SK-N-SH treated with all-trans-retinoic acid at 6 μM for 48 hours (cell line): ENCODE measurements at regions not wholly inside any gene's neighbourhood (a gene's known extent, or its start where the extent isn't known, plus 50 kb on each side); places are given as distances from the start of the nearest gene placed in this dataset.

Experiments used
- ATAC-seq: fragments of 200-7000 bp; cut with Tn5 transposase; 3 replicates; pipeline ENCODE4 v1.9.1; 2020; ENCODE audit warnings: mild to moderate bottlenecking, moderate library complexity
- ARNTL ChIP-seq: fragments of 450-650 bp; formaldehyde crosslinking; IDR thresholded peaks from 2 replicates; pipeline ENCODE4 v1.5.0; 2020; ENCODE audit warnings: low read depth, mild to moderate bottlenecking, moderate library complexity, borderline replicate concordance
- BACH2 ChIP-seq: fragments of 250-450 bp; sonication (Bioruptor Pico); IDR thresholded peaks from 2 replicates; pipeline ENCODE4 v1.9.0; 2021; ENCODE audit warnings: mild to moderate bottlenecking, borderline replicate concordance
- CSDC2 ChIP-seq: fragments of 250-450 bp; sonication (Bioruptor Pico); IDR thresholded peaks from 2 replicates; pipeline ENCODE4 v1.5.0; 2020; ENCODE audit warnings: mild to moderate bottlenecking, moderate library complexity
- ESRRG ChIP-seq: fragments of 250-450 bp; sonication (Bioruptor Pico); IDR thresholded peaks from 2 replicates; pipeline ENCODE4 v1.6.1; 2021; ENCODE audit warnings: mild to moderate bottlenecking
- GLIS3 ChIP-seq: fragments of 250-450 bp; sonication (Bioruptor Pico); IDR thresholded peaks from 2 replicates; pipeline ENCODE4 v1.5.0; 2020; ENCODE audit warnings: mild to moderate bottlenecking, moderate library complexity
- ISL1 ChIP-seq: fragments of 250-450 bp; sonication (Bioruptor Pico); IDR thresholded peaks from 2 replicates; pipeline ENCODE4 v2.1.2; 2022; ENCODE audit warnings: mild to moderate bottlenecking, moderate library complexity
- OSR1 ChIP-seq: fragments of 250-450 bp; sonication (Bioruptor Pico); IDR thresholded peaks from 2 replicates; pipeline ENCODE4 v1.8.0; 2022; ENCODE audit warnings: moderate library complexity, mild to moderate bottlenecking, inconsistent platforms
- PPARA ChIP-seq: fragments of 250-450 bp; sonication (Bioruptor Pico); IDR thresholded peaks from 2 replicates; pipeline ENCODE4 v1.5.0; 2020; ENCODE audit warnings: mild to moderate bottlenecking, borderline replicate concordance
- RARB ChIP-seq: fragments of 250-450 bp; sonication (Bioruptor Pico); IDR thresholded peaks from 2 replicates; pipeline ENCODE4 v1.8.0; 2021; ENCODE audit warnings: mild to moderate bottlenecking, moderate library complexity
- SNAI2 ChIP-seq: fragments of 250-450 bp; sonication (Bioruptor Pico); IDR thresholded peaks from 2 replicates; pipeline ENCODE4 v1.5.0; 2020; ENCODE audit warnings: mild to moderate bottlenecking, moderate library complexity
- TCF4 ChIP-seq: fragments of 250-450 bp; sonication (Bioruptor Pico); IDR thresholded peaks from 2 replicates; pipeline ENCODE4 v1.8.0; 2021; ENCODE audit warnings: mild to moderate bottlenecking, moderate library complexity, borderline replicate concordance
- TOX ChIP-seq: fragments of 250-450 bp; sonication (Bioruptor Pico); IDR thresholded peaks from 2 replicates; pipeline ENCODE4 v1.8.0; 2021; ENCODE audit warnings: mild to moderate bottlenecking, moderate library complexity, borderline replicate concordance
- ZC3H10 ChIP-seq: fragments of 250-450 bp; sonication (Bioruptor Pico); IDR thresholded peaks from 2 replicates; pipeline ENCODE4 v1.5.1; 2021; ENCODE audit warnings: mild to moderate bottlenecking, moderate library complexity
- ZFP3 ChIP-seq: fragments of 250-450 bp; sonication (Bioruptor Pico); IDR thresholded peaks from 2 replicates; pipeline ENCODE4 v1.5.0; 2020; ENCODE audit warnings: mild to moderate bottlenecking, moderate library complexity
- ZFP30 ChIP-seq: fragments of 450-650 bp; formaldehyde crosslinking; IDR thresholded peaks from 2 replicates; pipeline ENCODE4 v1.5.0; 2022; ENCODE audit warnings: mild to moderate bottlenecking, moderate library complexity
- ZNF565 ChIP-seq: fragments of 450-650 bp; formaldehyde crosslinking; conservative IDR thresholded peaks from 2 replicates; pipeline ENCODE4 v1.5.0; 2020; ENCODE audit warnings: low read depth, mild to moderate bottlenecking, moderate library complexity
- ZNF70 ChIP-seq: fragments of 450-650 bp; formaldehyde crosslinking; IDR thresholded peaks from 2 replicates; pipeline ENCODE4 v1.5.0; 2020; ENCODE audit warnings: mild to moderate bottlenecking, moderate library complexity
- TF ChIP-seq, protein P1 (sequence below): fragments of 250-450 bp; sonication (Bioruptor Pico); IDR thresholded peaks from 2 replicates; pipeline ENCODE4 v1.5.0; 2020; ENCODE audit warnings: mild to moderate bottlenecking, moderate library complexity
- TF ChIP-seq, protein P2 (sequence below): fragments of 250-450 bp; sonication (Bioruptor Pico); IDR thresholded peaks from 2 replicates; pipeline ENCODE4 v1.5.1; 2020; ENCODE audit warnings: low read depth, mild to moderate bottlenecking, moderate library complexity
- TF ChIP-seq, protein P3 (sequence below): fragments of 250-450 bp; sonication (Bioruptor Pico); IDR thresholded peaks from 2 replicates; pipeline ENCODE4 v1.8.0; 2020; ENCODE audit warnings: mild to moderate bottlenecking, moderate library complexity, borderline replicate concordance
- TF ChIP-seq, protein P4 (sequence below): fragments of 250-450 bp; sonication (Bioruptor Pico); IDR thresholded peaks from 2 replicates; pipeline ENCODE4 v1.5.1; 2021; ENCODE audit warnings: mild to moderate bottlenecking, moderate library complexity

DNA sequence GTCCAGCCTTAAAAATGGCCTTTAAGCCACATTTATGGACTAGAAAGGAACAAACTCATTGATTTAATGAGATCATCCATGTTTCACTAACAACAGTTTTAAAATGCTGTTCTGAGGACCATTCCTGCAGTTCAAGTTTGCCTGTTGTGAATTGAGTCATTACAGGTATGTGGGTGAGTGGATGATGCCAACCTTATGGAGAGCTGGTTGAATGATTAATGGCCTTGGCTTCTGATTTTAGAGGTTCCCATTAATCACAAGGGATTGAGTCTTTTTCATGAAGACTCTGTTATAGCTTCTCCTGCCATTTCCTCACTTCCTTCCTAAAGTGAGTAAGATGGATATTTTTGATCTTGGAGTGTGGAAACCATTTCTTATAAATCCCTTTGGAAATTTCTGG is 459.8 kb upstream of the SLC14A2 start (continued):
- TF ChIP-seq, protein P1, sequence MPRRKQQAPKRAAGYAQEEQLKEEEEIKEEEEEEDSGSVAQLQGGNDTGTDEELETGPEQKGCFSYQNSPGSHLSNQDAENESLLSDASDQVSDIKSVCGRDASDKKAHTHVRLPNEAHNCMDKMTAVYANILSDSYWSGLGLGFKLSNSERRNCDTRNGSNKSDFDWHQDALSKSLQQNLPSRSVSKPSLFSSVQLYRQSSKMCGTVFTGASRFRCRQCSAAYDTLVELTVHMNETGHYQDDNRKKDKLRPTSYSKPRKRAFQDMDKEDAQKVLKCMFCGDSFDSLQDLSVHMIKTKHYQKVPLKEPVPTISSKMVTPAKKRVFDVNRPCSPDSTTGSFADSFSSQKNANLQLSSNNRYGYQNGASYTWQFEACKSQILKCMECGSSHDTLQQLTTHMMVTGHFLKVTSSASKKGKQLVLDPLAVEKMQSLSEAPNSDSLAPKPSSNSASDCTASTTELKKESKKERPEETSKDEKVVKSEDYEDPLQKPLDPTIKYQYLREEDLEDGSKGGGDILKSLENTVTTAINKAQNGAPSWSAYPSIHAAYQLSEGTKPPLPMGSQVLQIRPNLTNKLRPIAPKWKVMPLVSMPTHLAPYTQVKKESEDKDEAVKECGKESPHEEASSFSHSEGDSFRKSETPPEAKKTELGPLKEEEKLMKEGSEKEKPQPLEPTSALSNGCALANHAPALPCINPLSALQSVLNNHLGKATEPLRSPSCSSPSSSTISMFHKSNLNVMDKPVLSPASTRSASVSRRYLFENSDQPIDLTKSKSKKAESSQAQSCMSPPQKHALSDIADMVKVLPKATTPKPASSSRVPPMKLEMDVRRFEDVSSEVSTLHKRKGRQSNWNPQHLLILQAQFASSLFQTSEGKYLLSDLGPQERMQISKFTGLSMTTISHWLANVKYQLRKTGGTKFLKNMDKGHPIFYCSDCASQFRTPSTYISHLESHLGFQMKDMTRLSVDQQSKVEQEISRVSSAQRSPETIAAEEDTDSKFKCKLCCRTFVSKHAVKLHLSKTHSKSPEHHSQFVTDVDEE (CRISPR knock-in tag), result no peak
- TF ChIP-seq RARB (CRISPR knock-in tag) (no peak), TOX (no peak), GLIS3 (no peak)
- TF ChIP-seq, all 23 proteins: peak for 0

DNA sequence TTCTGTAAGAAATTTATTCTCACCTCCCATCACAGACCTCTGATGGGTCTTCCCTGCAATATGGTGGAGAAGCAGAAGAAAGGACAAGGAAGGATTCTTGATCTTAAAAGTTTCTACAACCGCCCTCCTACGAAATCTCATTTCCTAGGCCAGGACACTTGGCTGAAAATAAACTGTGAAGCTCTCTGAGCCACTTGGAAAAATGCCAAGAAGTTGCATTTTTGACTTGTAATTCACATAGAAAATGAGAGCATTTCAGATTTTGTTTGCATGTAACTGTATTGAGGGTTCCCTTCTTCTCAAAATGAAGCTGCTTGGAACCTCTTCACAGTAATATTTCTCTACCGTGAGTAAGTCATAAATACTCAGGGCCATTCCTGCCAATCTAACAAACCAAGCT is 458.3 kb upstream of the SLC14A2 start:
- no peak for TF ChIP-seq ZC3H10 (CRISPR knock-in tag)
- no peak for TF ChIP-seq ZFP30 (CRISPR knock-in tag)
- no peak for TF ChIP-seq OSR1 (CRISPR knock-in tag)
- no peak for TF ChIP-seq RARB (CRISPR knock-in tag)
- TF ChIP-seq, protein P2, sequence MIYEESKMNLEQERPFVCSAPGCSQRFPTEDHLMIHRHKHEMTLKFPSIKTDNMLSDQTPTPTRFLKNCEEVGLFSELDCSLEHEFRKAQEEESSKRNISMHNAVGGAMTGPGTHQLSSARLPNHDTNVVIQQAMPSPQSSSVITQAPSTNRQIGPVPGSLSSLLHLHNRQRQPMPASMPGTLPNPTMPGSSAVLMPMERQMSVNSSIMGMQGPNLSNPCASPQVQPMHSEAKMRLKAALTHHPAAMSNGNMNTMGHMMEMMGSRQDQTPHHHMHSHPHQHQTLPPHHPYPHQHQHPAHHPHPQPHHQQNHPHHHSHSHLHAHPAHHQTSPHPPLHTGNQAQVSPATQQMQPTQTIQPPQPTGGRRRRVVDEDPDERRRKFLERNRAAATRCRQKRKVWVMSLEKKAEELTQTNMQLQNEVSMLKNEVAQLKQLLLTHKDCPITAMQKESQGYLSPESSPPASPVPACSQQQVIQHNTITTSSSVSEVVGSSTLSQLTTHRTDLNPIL, result no peak
- TF ChIP-seq, protein P1 (CRISPR knock-in tag), result no peak
- no peak for TF ChIP-seq ISL1 (CRISPR knock-in tag)
- TF ChIP-seq ARNTL, result no peak
- TF ChIP-seq BACH2 (CRISPR knock-in tag), result no peak
- no peak for TF ChIP-seq TCF4 (CRISPR knock-in tag)
- TF ChIP-seq SNAI2 (CRISPR knock-in tag), result no peak
- TF ChIP-seq PPARA (CRISPR knock-in tag), result no peak
- TF ChIP-seq ESRRG (CRISPR knock-in tag), result no peak
- no peak for TF ChIP-seq ZNF70 (CRISPR knock-in tag)
- TF ChIP-seq, protein P3, sequence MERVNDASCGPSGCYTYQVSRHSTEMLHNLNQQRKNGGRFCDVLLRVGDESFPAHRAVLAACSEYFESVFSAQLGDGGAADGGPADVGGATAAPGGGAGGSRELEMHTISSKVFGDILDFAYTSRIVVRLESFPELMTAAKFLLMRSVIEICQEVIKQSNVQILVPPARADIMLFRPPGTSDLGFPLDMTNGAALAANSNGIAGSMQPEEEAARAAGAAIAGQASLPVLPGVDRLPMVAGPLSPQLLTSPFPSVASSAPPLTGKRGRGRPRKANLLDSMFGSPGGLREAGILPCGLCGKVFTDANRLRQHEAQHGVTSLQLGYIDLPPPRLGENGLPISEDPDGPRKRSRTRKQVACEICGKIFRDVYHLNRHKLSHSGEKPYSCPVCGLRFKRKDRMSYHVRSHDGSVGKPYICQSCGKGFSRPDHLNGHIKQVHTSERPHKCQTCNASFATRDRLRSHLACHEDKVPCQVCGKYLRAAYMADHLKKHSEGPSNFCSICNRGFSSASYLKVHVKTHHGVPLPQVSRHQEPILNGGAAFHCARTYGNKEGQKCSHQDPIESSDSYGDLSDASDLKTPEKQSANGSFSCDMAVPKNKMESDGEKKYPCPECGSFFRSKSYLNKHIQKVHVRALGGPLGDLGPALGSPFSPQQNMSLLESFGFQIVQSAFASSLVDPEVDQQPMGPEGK (CRISPR knock-in tag), result no peak
- no peak for ATAC-seq

DNA sequence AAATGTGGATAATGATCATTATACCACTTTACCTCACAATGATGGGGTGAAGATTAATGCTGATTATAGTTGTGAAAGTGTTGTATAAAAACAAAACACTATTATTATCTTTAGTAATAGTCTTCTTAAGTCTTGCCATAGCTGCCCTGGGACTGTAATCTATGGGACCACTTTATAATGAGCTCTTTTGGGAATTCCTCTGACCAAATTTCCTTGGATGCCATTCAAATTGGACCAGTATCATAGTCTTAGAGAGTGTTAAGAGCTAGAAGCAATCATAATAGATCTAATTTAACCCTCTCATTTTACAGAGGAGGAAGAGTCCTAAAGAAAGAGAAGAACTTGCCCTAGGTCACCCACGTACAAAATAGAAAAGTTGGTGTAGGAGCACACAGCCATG is 457.7 kb upstream of the SLC14A2 start:
- TF ChIP-seq GLIS3, result no peak
- no peak for TF ChIP-seq ZFP3 (CRISPR knock-in tag)
- TF ChIP-seq, protein P3 (CRISPR knock-in tag), result no peak
- no peak for TF ChIP-seq TCF4 (CRISPR knock-in tag)
- no peak for TF ChIP-seq BACH2 (CRISPR knock-in tag)
- TF ChIP-seq CSDC2 (CRISPR knock-in tag), result no peak
- no peak for TF ChIP-seq ZNF70 (CRISPR knock-in tag)
- no peak for TF ChIP-seq OSR1 (CRISPR knock-in tag)
- TF ChIP-seq ISL1 (CRISPR knock-in tag), result no peak
- TF ChIP-seq TOX, result no peak
- TF ChIP-seq, protein P4, sequence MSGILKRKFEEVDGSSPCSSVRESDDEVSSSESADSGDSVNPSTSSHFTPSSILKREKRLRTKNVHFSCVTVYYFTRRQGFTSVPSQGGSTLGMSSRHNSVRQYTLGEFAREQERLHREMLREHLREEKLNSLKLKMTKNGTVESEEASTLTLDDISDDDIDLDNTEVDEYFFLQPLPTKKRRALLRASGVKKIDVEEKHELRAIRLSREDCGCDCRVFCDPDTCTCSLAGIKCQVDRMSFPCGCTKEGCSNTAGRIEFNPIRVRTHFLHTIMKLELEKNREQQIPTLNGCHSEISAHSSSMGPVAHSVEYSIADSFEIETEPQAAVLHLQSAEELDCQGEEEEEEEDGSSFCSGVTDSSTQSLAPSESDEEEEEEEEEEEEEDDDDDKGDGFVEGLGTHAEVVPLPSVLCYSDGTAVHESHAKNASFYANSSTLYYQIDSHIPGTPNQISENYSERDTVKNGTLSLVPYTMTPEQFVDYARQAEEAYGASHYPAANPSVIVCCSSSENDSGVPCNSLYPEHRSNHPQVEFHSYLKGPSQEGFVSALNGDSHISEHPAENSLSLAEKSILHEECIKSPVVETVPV (CRISPR knock-in tag), result no peak
- no peak for TF ChIP-seq ESRRG (CRISPR knock-in tag)
- no peak for TF ChIP-seq ZNF565 (CRISPR knock-in tag)
- TF ChIP-seq RARB (CRISPR knock-in tag), result no peak
- TF ChIP-seq ARNTL, result no peak
- TF ChIP-seq, protein P1 (CRISPR knock-in tag), result no peak
- TF ChIP-seq ZC3H10 (CRISPR knock-in tag), result no peak
- no peak for TF ChIP-seq SNAI2 (CRISPR knock-in tag)
- no peak for ATAC-seq
